GM19240 (cell line): ENCODE measurements at regions not wholly inside any gene's neighbourhood (a gene's known extent, or its start where the extent isn't known, plus 50 kb on each side); places are given as distances from the start of the nearest gene placed in this dataset.

Experiments
- DNase-seq: peaks from one replicate; pipeline ENCODE4 v3.0.0; 2011; ENCODE audit warnings: low spot score; ENCODE audit not compliant: insufficient read length

GRCh38 chr1:57831624-57832023, 407.8 kb upstream of the DAB1 start:
- no peak for DNase-seq

- DNase-seq: no peak
Observed at GRCh38 chr1:57826535-57826934, 402.7 kb upstream of the DAB1 start.

- DNase-seq: no peak
Observed at GRCh38 chr1:57824535-57824934, 400.7 kb upstream of the DAB1 start.

GRCh38 chr1:57820356-57821095, 396.7 kb upstream of the DAB1 start:
- no peak for DNase-seq

GRCh38 chr1:57819893-57820292, 396.0 kb upstream of the DAB1 start:
- DNase-seq: no peak

GRCh38 chr1:57803586-57803985, 379.7 kb upstream of the DAB1 start:
- no peak for DNase-seq

GRCh38 chr1:57800376-57800775, 376.5 kb upstream of the DAB1 start:
- DNase-seq: no peak

- DNase-seq: no peak
Observed at GRCh38 chr1:57799490-57800115, 375.7 kb upstream of the DAB1 start.

- no peak for DNase-seq
Observed at GRCh38 chr1:57798543-57798942, 374.7 kb upstream of the DAB1 start.

GRCh38 chr1:57797084-57797483, 373.2 kb upstream of the DAB1 start:
- DNase-seq: no peak

- no peak for DNase-seq
Observed at GRCh38 chr1:57796616-57797015, 372.8 kb upstream of the DAB1 start.

- DNase-seq: no peak
Observed at GRCh38 chr1:57795886-57796285, 372.0 kb upstream of the DAB1 start.

GRCh38 chr1:57794078-57794477, 370.2 kb upstream of the DAB1 start:
- DNase-seq: no peak

GRCh38 chr1:57791497-57791896, 367.6 kb upstream of the DAB1 start:
- DNase-seq: no peak

GRCh38 chr1:57789936-57790335, 366.1 kb upstream of the DAB1 start:
- DNase-seq: no peak

GRCh38 chr1:57788313-57788712, 364.5 kb upstream of the DAB1 start:
- no peak for DNase-seq

GRCh38 chr1:57784356-57784755, 360.5 kb upstream of the DAB1 start:
- no peak for DNase-seq

- DNase-seq: no peak
Observed at GRCh38 chr1:57782357-57782756, 358.5 kb upstream of the DAB1 start.

GRCh38 chr1:57772580-57773195, 348.8 kb upstream of the DAB1 start:
- DNase-seq: no peak

- no peak for DNase-seq
Observed at GRCh38 chr1:57770772-57771171, 346.9 kb upstream of the DAB1 start.

- no peak for DNase-seq
Observed at GRCh38 chr1:57770236-57770635, 346.4 kb upstream of the DAB1 start.

GRCh38 chr1:57761628-57762027, 337.8 kb upstream of the DAB1 start:
- no peak for DNase-seq

GRCh38 chr1:57752843-57753242, 329.0 kb upstream of the DAB1 start:
- DNase-seq: no peak
